ENCODE measurements at regions not wholly inside any gene's neighbourhood (a gene's known extent, or its start where the extent isn't known, plus 50 kb on each side); places are given as distances from the start of the nearest gene placed in this dataset.

- TF ChIP-seq, protein P1, sequence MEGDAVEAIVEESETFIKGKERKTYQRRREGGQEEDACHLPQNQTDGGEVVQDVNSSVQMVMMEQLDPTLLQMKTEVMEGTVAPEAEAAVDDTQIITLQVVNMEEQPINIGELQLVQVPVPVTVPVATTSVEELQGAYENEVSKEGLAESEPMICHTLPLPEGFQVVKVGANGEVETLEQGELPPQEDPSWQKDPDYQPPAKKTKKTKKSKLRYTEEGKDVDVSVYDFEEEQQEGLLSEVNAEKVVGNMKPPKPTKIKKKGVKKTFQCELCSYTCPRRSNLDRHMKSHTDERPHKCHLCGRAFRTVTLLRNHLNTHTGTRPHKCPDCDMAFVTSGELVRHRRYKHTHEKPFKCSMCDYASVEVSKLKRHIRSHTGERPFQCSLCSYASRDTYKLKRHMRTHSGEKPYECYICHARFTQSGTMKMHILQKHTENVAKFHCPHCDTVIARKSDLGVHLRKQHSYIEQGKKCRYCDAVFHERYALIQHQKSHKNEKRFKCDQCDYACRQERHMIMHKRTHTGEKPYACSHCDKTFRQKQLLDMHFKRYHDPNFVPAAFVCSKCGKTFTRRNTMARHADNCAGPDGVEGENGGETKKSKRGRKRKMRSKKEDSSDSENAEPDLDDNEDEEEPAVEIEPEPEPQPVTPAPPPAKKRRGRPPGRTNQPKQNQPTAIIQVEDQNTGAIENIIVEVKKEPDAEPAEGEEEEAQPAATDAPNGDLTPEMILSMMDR (IDR thresholded peaks at IDR 0.05), result no peak
- TF ChIP-seq POLR2A (IDR thresholded peaks at IDR 0.05), result no peak
Measured at GRCh38 chr5:38789777-38790176, 56.0 kb upstream of the OSMR start.
